ENCODE measurements at regions not wholly inside any gene's neighbourhood (a gene's known extent, or its start where the extent isn't known, plus 50 kb on each side); places are given as distances from the start of the nearest gene placed in this dataset.

DNA sequence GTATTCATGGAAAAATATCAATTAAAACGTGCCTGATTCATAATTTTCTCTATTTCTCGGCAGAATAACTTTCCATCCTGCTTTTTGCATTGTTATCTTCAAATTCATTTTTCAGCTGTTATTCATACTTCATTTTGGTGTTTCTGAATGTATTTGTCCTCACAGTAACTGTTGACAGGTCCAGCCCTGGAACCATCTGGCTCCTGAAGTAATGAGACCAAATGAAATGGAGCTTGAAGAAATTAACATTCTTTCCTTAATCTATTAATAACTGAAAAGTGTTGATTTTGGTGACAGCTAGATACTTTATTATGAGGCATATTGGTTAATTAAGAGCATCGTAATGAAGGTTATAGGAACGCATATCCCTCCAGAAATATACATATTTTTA is 257.0 kb upstream of the MINDY3 start:
- TF ChIP-seq, protein P1, sequence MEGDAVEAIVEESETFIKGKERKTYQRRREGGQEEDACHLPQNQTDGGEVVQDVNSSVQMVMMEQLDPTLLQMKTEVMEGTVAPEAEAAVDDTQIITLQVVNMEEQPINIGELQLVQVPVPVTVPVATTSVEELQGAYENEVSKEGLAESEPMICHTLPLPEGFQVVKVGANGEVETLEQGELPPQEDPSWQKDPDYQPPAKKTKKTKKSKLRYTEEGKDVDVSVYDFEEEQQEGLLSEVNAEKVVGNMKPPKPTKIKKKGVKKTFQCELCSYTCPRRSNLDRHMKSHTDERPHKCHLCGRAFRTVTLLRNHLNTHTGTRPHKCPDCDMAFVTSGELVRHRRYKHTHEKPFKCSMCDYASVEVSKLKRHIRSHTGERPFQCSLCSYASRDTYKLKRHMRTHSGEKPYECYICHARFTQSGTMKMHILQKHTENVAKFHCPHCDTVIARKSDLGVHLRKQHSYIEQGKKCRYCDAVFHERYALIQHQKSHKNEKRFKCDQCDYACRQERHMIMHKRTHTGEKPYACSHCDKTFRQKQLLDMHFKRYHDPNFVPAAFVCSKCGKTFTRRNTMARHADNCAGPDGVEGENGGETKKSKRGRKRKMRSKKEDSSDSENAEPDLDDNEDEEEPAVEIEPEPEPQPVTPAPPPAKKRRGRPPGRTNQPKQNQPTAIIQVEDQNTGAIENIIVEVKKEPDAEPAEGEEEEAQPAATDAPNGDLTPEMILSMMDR (IDR thresholded peaks at IDR 0.05; ENCODE audit: low read length) = no peak
- no peak for TF ChIP-seq EZH2phosphoT487 (IDR thresholded peaks at IDR 0.05; ENCODE audit: low read length)
